ENCODE measurements at regions not wholly inside any gene's neighbourhood (a gene's known extent, or its start where the extent isn't known, plus 50 kb on each side); places are given as distances from the start of the nearest gene placed in this dataset.

DNA sequence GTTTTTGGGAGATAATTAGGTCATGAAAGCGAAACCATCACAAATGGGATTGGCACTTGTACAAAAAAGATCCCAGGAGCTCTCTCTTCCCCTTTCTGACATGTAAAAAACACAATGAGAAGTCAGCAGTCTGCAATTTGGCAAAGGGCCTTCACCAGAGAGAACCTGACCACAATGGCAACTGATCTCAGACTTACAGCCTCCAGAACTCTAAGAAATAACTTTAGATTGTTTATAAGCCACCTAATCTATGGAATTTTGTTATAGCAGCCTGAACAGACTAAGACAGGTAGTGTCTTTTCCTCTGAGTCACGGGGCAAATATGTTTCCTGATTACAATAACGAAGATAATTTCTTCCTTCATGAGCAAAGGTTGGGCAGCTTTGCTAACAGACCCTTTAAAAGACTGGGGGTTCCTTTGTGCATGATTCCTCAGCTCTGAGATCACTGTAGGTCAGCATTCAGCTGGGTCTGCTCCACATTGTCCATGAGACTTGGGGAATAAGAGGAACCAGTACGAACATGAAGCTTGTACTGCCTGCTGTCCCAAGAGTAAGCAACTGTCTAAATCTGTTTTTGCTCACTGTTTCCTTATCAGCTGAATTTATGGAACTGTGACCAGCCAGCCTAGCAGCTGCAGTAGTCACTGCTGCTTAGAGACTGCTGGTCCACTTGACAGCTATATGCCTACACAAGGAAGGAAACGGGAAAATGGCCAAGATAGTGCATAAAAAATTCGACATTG lies 191.6 kb downstream of the ANAPC10 start:
- no peak overlapping the region for H3K4me3 ChIP-seq
- 62% methylated on average over 6 of the region's 6 CpGs for WGBS, 2 donors
- no peaks in the 10 kb centered on the region for H3K9me3 ChIP-seq
- DNase-seq, result peak; percentile 19
- intact Hi-C loops (cut with DNase I; ENCODE audit: low total_unique reads), result no loop called here
- H3K27ac ChIP-seq, result peak overlapping the region in 1 of 2 donors; percentile 56
- no peaks in the 10 kb centered on the region for H3K27me3 ChIP-seq
- H3K36me3 ChIP-seq (ENCODE audit: low read depth, missing control alignments), result no peaks in the 10 kb centered on the region
- peaks cover 11% of the 10 kb centered on the region for H3K4me1 ChIP-seq
- TF ChIP-seq CTCF (IDR thresholded peaks at IDR 0.05) (no peak), POLR2A (IDR thresholded peaks at IDR 0.05) (no peak)

DNA sequence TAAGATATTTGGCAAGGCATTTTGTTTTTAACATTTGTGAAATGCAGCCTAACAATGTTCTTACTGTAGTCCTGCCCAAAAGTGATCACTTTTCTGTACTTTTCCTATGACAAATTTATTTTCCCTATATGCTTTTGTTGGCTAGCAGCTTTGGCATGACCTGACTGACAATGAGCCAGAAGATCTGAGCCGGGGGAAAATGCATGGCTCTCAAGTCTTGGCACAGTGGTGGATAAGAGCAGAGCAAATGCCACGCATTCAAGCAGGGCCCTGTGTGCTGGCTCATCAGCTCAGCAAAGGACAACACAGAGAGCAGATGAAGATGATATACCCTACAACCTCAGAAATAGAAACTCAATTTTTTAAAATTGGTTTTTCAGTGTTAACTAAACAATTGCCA lies 187.3 kb downstream of the ANAPC10 start:
- no peak for TF ChIP-seq CTCF (IDR thresholded peaks at IDR 0.05)
- no peak for TF ChIP-seq POLR2A (IDR thresholded peaks at IDR 0.05)
- DNase-seq, result no peak

More for the DNA sequence above, 187.3 kb downstream of the ANAPC10 start:
- Histone ChIP-seq H3K27ac (no peak overlapping the region), H3K27me3 (no peaks in the 10 kb centered on the region), H3K36me3 (ENCODE audit: low read depth, missing control alignments) (no peaks in the 10 kb centered on the region), H3K9me3 (no peaks in the 10 kb centered on the region), H3K4me3 (no peak overlapping the region), H3K4me1 (peaks cover 3% of the 10 kb centered on the region)
- intact Hi-C loops (cut with DNase I; ENCODE audit: low total_unique reads), result no loop called here
- WGBS, 2 donors, result 45 to 55% methylated on average over 2 of the region's 2 CpGs
